ENCODE measurements at regions not wholly inside any gene's neighbourhood (a gene's known extent, or its start where the extent isn't known, plus 50 kb on each side); places are given as distances from the start of the nearest gene placed in this dataset.

DNA sequence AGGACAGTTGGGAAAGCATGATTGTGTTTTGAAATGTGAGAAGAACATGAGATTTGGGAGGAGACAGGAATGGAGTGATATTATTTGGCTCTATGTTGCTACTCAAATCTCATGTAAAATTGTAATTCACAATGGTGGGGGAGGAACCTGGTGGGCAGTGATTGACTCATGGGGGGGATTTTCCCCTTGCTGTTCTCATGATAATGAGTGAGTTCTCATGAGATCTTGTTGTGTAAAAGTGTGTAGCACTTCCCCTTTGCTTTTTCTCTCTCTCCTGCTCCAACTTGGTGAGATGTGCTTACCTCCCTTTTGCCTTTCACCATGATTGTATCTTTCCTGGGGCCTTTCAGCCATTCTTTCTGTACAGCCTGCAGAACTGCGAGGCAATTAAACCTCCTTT lies 1261.0 kb upstream of the ATXN8OS start:
- TF ChIP-seq POLR2AphosphoS5 (IDR thresholded peaks at IDR 0.05), result no peak
- no peak for TF ChIP-seq POLR2A (IDR thresholded peaks at IDR 0.05)
- TF ChIP-seq, protein P1, sequence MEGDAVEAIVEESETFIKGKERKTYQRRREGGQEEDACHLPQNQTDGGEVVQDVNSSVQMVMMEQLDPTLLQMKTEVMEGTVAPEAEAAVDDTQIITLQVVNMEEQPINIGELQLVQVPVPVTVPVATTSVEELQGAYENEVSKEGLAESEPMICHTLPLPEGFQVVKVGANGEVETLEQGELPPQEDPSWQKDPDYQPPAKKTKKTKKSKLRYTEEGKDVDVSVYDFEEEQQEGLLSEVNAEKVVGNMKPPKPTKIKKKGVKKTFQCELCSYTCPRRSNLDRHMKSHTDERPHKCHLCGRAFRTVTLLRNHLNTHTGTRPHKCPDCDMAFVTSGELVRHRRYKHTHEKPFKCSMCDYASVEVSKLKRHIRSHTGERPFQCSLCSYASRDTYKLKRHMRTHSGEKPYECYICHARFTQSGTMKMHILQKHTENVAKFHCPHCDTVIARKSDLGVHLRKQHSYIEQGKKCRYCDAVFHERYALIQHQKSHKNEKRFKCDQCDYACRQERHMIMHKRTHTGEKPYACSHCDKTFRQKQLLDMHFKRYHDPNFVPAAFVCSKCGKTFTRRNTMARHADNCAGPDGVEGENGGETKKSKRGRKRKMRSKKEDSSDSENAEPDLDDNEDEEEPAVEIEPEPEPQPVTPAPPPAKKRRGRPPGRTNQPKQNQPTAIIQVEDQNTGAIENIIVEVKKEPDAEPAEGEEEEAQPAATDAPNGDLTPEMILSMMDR (IDR thresholded peaks at IDR 0.05 in 8 of 11, conservative IDR thresholded peaks at IDR 0.05 in 3 of 11), result no peak
- no peaks in the 10 kb centered on the region for H3K36me3 ChIP-seq
- H3K27ac ChIP-seq, result no peak overlapping the region
- WGBS, 5 donors, result 51 to 80% (median 58%) methylated on average over 1 of the region's 1 CpG
- DNase-seq, result no peak
- no peaks in the 10 kb centered on the region for H3K4me1 ChIP-seq
- H3K27me3 ChIP-seq (replicated peaks in 1 of 7), result no peaks in the 10 kb centered on the region
- intact Hi-C loops (cut with DNase I; ENCODE audit: low total_unique reads), result no loop called here
- H3K9me3 ChIP-seq, result peaks cover 0 to 36% (median 19%) of the 10 kb centered on the region in 8 donors
- H3K4me3 ChIP-seq, result no peak overlapping the region

- no peak for DNase-seq
- Histone ChIP-seq H3K36me3 (no peaks in the 10 kb centered on the region), H3K27me3 (replicated peaks in 1 of 7) (no peaks in the 10 kb centered on the region), H3K27ac (no peak overlapping the region), H3K4me1 (no peaks in the 10 kb centered on the region), H3K4me3 (no peak overlapping the region), H3K9me3 (peaks cover 0 to 12% (median 2%) of the 10 kb centered on the region in 8 donors)
- TF ChIP-seq, protein P1 (IDR thresholded peaks at IDR 0.05 in 8 of 11, conservative IDR thresholded peaks at IDR 0.05 in 3 of 11), result no peak
- TF ChIP-seq POLR2A (IDR thresholded peaks at IDR 0.05) (no peak), POLR2AphosphoS5 (IDR thresholded peaks at IDR 0.05) (no peak)
- intact Hi-C loops (cut with DNase I; ENCODE audit: low total_unique reads), result no loop called here
These were observed 1273.3 kb upstream of the ATXN8OS start for GRCh38 chr13:68834375-68834774.

GRCh38 chr13:68816715-68817114 lies 1290.9 kb upstream of the ATXN8OS start:
- Histone ChIP-seq H3K27ac (no peak overlapping the region), H3K36me3 (no peaks in the 10 kb centered on the region), H3K27me3 (replicated peaks in 1 of 7) (no peaks in the 10 kb centered on the region), H3K4me1 (no peaks in the 10 kb centered on the region), H3K4me3 (no peak overlapping the region), H3K9me3 (peaks cover 0 to 4% (median 0%) of the 10 kb centered on the region in 8 donors)
- TF ChIP-seq, protein P1 (IDR thresholded peaks at IDR 0.05 in 8 of 11, conservative IDR thresholded peaks at IDR 0.05 in 3 of 11), result no peak
- TF ChIP-seq POLR2A (IDR thresholded peaks at IDR 0.05) (no peak), POLR2AphosphoS5 (IDR thresholded peaks at IDR 0.05) (no peak)
- WGBS, 5 donors, result 87 to 92% (median 92%) methylated on average over 7 of the region's 7 CpGs
- DNase-seq, result no peak
- intact Hi-C loops (cut with DNase I; ENCODE audit: low total_unique reads), result no loop called here

- H3K27ac ChIP-seq, result no peak overlapping the region
- H3K27me3 ChIP-seq (replicated peaks in 1 of 7), result no peaks in the 10 kb centered on the region
- TF ChIP-seq POLR2AphosphoS5 (IDR thresholded peaks at IDR 0.05) (no peak), POLR2A (IDR thresholded peaks at IDR 0.05) (no peak)
- TF ChIP-seq, protein P1 (IDR thresholded peaks at IDR 0.05 in 8 of 11, conservative IDR thresholded peaks at IDR 0.05 in 3 of 11), result no peak
- WGBS, 5 donors, result 73 to 86% (median 80%) methylated on average over 7 of the region's 7 CpGs
- peaks cover 0 to 4% (median 0%) of the 10 kb centered on the region in 8 donors for H3K9me3 ChIP-seq
- no peaks in the 10 kb centered on the region for H3K36me3 ChIP-seq
- intact Hi-C loops (cut with DNase I; ENCODE audit: low total_unique reads), result no loop called here
- no peaks in the 10 kb centered on the region for H3K4me1 ChIP-seq
- DNase-seq, result no peak
- no peak overlapping the region for H3K4me3 ChIP-seq
These were observed 1294.3 kb upstream of the ATXN8OS start for GRCh38 chr13:68813180-68813796.

Measured in spleen (tissue), 11 donors.